HepG2 (cell line): ENCODE measurements at regions not wholly inside any gene's neighbourhood (a gene's known extent, or its start where the extent isn't known, plus 50 kb on each side); places are given as distances from the start of the nearest gene placed in this dataset.

ENCODE experiments used
- ATAC-seq: fragments of 200-7000 bp; cut with Tn5 transposase; 3 replicates; pipeline ENCODE4 v1.9.1; 2020; ENCODE audit warnings: mild to moderate bottlenecking, moderate library complexity
- BruUV-seq: library from RNA; stranded (reverse); fragments of 400-500 nt; replicated peaks from 2 replicates; lab custom pipeline; 2021; lab: Mats Ljungman, UMichigan
- CTCF ChIA-PET: fragments of 300-600 bp; formaldehyde crosslinking; extraction: SDS; loops from one replicate; lab custom pipeline; 2021; ENCODE audit warnings: low total read pairs, inconsistent platforms, low intra/inter-chr PET ratio; lab: Yijun Ruan, JAX
- POLR2A ChIA-PET: fragments of 350-600 bp; sonication (Branson Sonifier 250); formaldehyde crosslinking; loops from one replicate; lab custom pipeline; 2020; ENCODE audit warnings: antibody characterized with exemption, inconsistent platforms; lab: Yijun Ruan, JAX
- DNase-seq: peaks from one replicate; pipeline ENCODE4 v3.0.0-alpha.2; 2015; ENCODE audit warnings: low spot score
- FAIRE-seq: peaks from 3 replicates; lab custom pipeline; 2011; peaks lifted over from hg19 to GRCh38; lab: Jason Lieb, UNC
- H2AFZ ChIP-seq: one replicate; pipeline ENCODE4 v1.6.1; 2011; ENCODE audit warnings: low read length, inconsistent platforms
- H3K27ac ChIP-seq: fragments of 300-600 bp; 3 replicates; pipeline ENCODE4 v1.8.0; 2011; ENCODE audit warnings: mixed run types, mild to moderate bottlenecking, mixed read lengths, low read length, inconsistent platforms; ENCODE audit not compliant: insufficient read depth; ENCODE audit errors: extremely low read length
- H3K27me3 ChIP-seq, 2 experiments: fragments of 200-600 bp in 1 of 2; 2 replicates in 1 of 2; 3 replicates in 1 of 2; pipeline versions ENCODE4 v1.6.0 to v1.8.0; 2011; ENCODE audit warnings: low read length in 2 of 2, mild to moderate bottlenecking in 2 of 2, moderate library complexity in 2 of 2, inconsistent platforms in 1 of 2; ENCODE audit not compliant: insufficient read depth in 2 of 2, control insufficient read depth in 1 of 2
- H3K36me3 ChIP-seq, 2 experiments: fragments of 200-600 bp in 1 of 2; replicated peaks in 1 of 2; 2 replicates in 1 of 2; 3 replicates in 1 of 2; pipeline versions ENCODE4 v1.5.1 to v1.8.0; 2011; ENCODE audit warnings: low read length in 2 of 2, inconsistent platforms in 1 of 2; ENCODE audit not compliant: insufficient read depth in 2 of 2, control insufficient read depth in 1 of 2
- H3K4me1 ChIP-seq: 2 replicates; pipeline ENCODE4 v1.5.1; 2012; ENCODE audit warnings: low read length, inconsistent platforms; ENCODE audit not compliant: insufficient read depth
- H3K4me2 ChIP-seq: 2 replicates; pipeline ENCODE4 v1.6.0; 2011; ENCODE audit warnings: low read depth, low read length, inconsistent platforms
- H3K4me3 ChIP-seq, 3 experiments: fragments of 200-600 bp in 1 of 3; sonication (generic), shearing (Covaris generic) in 1 of 3; replicated peaks in 1 of 3; 2 replicates each; pipeline ENCODE4 v1.5.1; 2011 to 2016; ENCODE audit warnings: low read length in 3 of 3, inconsistent platforms in 2 of 3, low read depth in 2 of 3, mild to moderate bottlenecking in 2 of 3, control low read depth in 1 of 3, mixed read lengths in 1 of 3; ENCODE audit not compliant: insufficient read depth in 1 of 3
- H3K79me2 ChIP-seq: one replicate; pipeline ENCODE4 v1.6.1; 2011; ENCODE audit warnings: low read length, inconsistent platforms; ENCODE audit not compliant: insufficient read depth
- H3K9ac ChIP-seq: 2 replicates; pipeline ENCODE4 v1.6.0; 2011; ENCODE audit warnings: mild to moderate bottlenecking, low read depth, low read length, inconsistent platforms; ENCODE audit not compliant: insufficient read depth
- H3K9me3 ChIP-seq: 2 replicates; pipeline ENCODE4 v1.5.1; 2012; ENCODE audit warnings: mild to moderate bottlenecking, low read length
- H4K20me1 ChIP-seq: 2 replicates; pipeline ENCODE4 v1.6.0; 2011; ENCODE audit warnings: inconsistent platforms, mild to moderate bottlenecking, low read length, moderate library complexity; ENCODE audit not compliant: insufficient read depth
- CEBPB ChIP-seq: IDR thresholded peaks from 2 replicates; pipeline ENCODE4 v1.6.1; 2011; ENCODE audit warnings: low read depth, low read length, improper control_type of control experiment, borderline replicate concordance
- CEBPG ChIP-seq: IDR thresholded peaks from 2 replicates; pipeline ENCODE4 v1.6.1; 2016
- EP300 ChIP-seq, 3 experiments: sonication (generic) in 1 of 3; formaldehyde crosslinking in 1 of 3; IDR thresholded peaks; 2 replicates each; pipeline versions ENCODE4 v1.5.1 to v1.6.1; 2011 to 2020; ENCODE audit warnings: low read depth in 2 of 3, low read length in 2 of 3, borderline replicate concordance in 1 of 3, improper control_type of control experiment in 1 of 3, mild to moderate bottlenecking in 1 of 3, missing genetic modification reagents in 1 of 3, moderate library complexity in 1 of 3
- PAF1 ChIP-seq: IDR thresholded peaks from 2 replicates; pipeline ENCODE4 v1.6.1; 2016; ENCODE audit warnings: missing genetic modification reagents, missing compliant biosample characterization
- POLR2A ChIP-seq, 2 experiments: IDR thresholded peaks; 2 replicates each; pipeline ENCODE4 v1.6.1; 2011; ENCODE audit warnings: low read depth in 2 of 2, low read length in 2 of 2, mild to moderate bottlenecking in 1 of 2, moderate library complexity in 1 of 2; ENCODE audit not compliant: insufficient read depth in 1 of 2
- POLR2AphosphoS5 ChIP-seq: IDR thresholded peaks from 2 replicates; pipeline ENCODE4 v1.6.1; 2012; ENCODE audit warnings: low read depth, low read length
- REPIN1 ChIP-seq: sonication (generic); formaldehyde crosslinking; IDR thresholded peaks from 2 replicates; pipeline ENCODE4 v1.8.0; 2022; ENCODE audit warnings: missing genetic modification reagents, low read depth, mild to moderate bottlenecking, borderline replicate concordance
- RFXAP ChIP-seq: sonication (generic); formaldehyde crosslinking; IDR thresholded peaks from 2 replicates; pipeline ENCODE4 v1.4.0; 2020; ENCODE audit warnings: missing genetic modification reagents, borderline replicate concordance
- XRCC5 ChIP-seq: fragments of 200-400 bp; formaldehyde crosslinking; optimal IDR thresholded peaks from 2 replicates; pipeline ENCODE3; 2017; ENCODE audit warnings: mild to moderate bottlenecking, low read length
- ZNF160 ChIP-seq: sonication (generic); formaldehyde crosslinking; IDR thresholded peaks from 2 replicates; pipeline ENCODE4 v1.8.0; 2022; ENCODE audit warnings: mild to moderate bottlenecking, inconsistent platforms, missing genetic modification reagents
- ZNF263 ChIP-seq: sonication (generic); formaldehyde crosslinking; IDR thresholded peaks from 2 replicates; pipeline ENCODE4 v1.4.0; 2020; ENCODE audit warnings: missing genetic modification reagents
- ZNF501 ChIP-seq: sonication (generic); formaldehyde crosslinking; IDR thresholded peaks from 2 replicates; pipeline ENCODE4 v1.5.1; 2020; ENCODE audit warnings: mild to moderate bottlenecking, moderate library complexity, missing genetic modification reagents
- ZNF562 ChIP-seq: sonication (generic); formaldehyde crosslinking; IDR thresholded peaks from 2 replicates; pipeline ENCODE4 v1.8.0; 2022; ENCODE audit warnings: missing genetic modification reagents, borderline replicate concordance
- ZNF713 ChIP-seq: sonication (generic); formaldehyde crosslinking; IDR thresholded peaks from 2 replicates; pipeline ENCODE4 v1.4.0; 2020; ENCODE audit warnings: mild to moderate bottlenecking, missing genetic modification reagents
- ZNF747 ChIP-seq: sonication (generic); formaldehyde crosslinking; IDR thresholded peaks from 2 replicates; pipeline ENCODE4 v1.8.1; 2023; ENCODE audit warnings: missing genetic modification reagents, mild to moderate bottlenecking, borderline replicate concordance
- WGBS: methylation state at CpG from one replicate; pipeline ENCODE4 v1.1.6; 2017; ENCODE audit warnings: low lambda C conversion rate; 5-methylcytosine and 5-hydroxymethylcytosine counted together
- in situ Hi-C: cut with HindIII; loops from 2 replicates; pipeline ENCODE4 v1.10.0; 2017; ENCODE audit warnings: low pct_unique_long_range_greater_than_20kb; ENCODE audit not compliant: extremely low pct_ligation_motif_present
- intact Hi-C: fragments of 100-400 bp; cut with micrococcal nuclease; formaldehyde crosslinking; loops from one replicate; pipeline ENCODE4 v1.10.0; 2022; ENCODE audit not compliant: unreplicated experiment

DNA sequence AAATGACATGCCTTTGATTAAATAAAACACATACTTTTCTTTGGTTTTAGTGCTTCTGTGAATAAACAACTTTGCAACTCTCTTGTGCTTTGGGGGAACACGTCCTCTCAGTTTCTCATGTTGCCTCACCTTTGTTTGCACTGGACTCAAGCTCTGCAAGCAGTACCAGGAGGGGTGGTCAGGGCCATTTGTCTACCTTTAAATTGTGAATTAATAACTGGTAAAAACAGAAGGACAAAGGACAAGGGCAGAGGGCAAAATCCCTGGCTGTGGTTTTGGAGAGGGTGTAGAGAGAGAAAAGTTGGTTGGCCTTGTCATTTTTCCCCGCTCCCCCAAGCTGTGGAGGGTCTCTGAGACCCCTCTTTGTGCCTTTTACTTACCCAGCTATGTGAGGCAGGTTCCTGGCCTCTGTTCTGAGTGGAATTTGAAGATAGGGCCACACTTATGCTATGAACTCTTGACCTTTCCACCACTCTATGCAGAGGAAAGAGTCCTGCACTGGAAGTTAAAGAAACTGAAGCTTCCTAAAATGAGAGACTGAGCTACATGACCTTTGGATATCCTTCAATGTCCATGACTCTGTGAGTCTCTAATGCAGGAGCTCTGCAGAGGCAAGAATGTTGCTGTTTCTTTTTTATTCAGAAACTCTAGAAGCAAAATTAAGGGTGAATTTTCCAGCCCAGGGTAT is 55.1 kb upstream of the MOCS2 start:
- Histone ChIP-seq H3K9me3 (no peaks in the 10 kb centered on the region), H3K4me1 (peaks cover 17% of the 10 kb centered on the region), H3K27ac (no peak overlapping the region), H3K4me3 (no peak overlapping the region), H2AFZ (no peak overlapping the region), H3K79me2 (no peaks in the 10 kb centered on the region), H4K20me1 (no peaks in the 10 kb centered on the region), H3K9ac (no peak overlapping the region), H3K27me3 (no peaks in the 10 kb centered on the region), H3K4me2 (peak overlapping the region; percentile 37; the same call in 1 of the 2 replicates), H3K36me3 (no peaks in the 10 kb centered on the region)
- CTCF ChIA-PET, result no interaction called here
- intact Hi-C loops (no loop called here), in situ Hi-C loops (no loop called here)
- POLR2A ChIA-PET, result no interaction called here
- peak; percentile 79 for ATAC-seq
- TF ChIP-seq CEBPB, result 0 out of 2 replicates have a peak, but pooled peaks have one; percentile 4
- no peak for TF ChIP-seq ZNF713 (CRISPR knock-in tag)
- TF ChIP-seq CEBPG (CRISPR knock-in tag), result 0 out of 2 replicates have a peak, but pooled peaks have one; percentile 27
- BruUV-seq, result no TSS peak
- peak; percentile 23 for DNase-seq
- FAIRE-seq, result no peak
- 10% methylated on average over 2 of the region's 2 CpGs for WGBS

DNA sequence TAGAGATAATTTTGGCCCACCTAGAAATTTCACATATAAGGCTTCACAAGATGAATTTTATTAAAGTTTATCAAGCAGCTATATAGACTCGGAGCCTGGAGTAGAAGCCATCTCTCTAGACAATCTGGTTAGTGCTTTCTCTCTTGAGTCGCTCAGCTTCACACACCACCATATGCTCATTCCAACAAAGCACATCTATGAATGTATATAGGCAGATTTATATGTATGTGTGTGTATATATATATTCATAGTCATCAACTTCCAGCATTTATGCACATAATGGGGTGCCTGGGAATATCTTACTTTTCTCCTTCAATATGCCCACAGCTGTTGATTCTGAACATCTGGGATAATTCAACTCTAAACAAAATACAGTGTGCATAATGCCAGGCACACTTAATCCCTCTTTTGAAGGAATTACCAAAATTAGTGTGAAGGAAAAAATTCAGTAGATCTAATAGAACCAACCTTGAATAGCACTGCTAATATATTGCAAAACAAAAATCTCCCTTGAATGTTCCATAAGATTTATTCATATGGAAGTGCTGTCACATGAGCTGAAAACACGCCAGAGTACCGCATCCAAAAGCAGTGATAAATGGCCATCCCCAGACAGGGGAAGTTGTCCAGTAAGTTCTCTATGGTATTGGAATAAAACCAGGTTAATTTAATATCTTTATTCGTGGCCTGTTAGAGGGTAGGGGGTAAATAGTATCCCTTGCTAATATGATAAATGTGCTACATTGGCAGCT is 56.0 kb upstream of the MOCS2 start:
- WGBS, result 25% methylated on average over 5 of the region's 5 CpGs
- H3K36me3 ChIP-seq, result no peaks in the 10 kb centered on the region
- no peak overlapping the region for H3K9ac ChIP-seq
- FAIRE-seq (no peak), DNase-seq (no peak), ATAC-seq (no peak)
- no peaks in the 10 kb centered on the region for H3K79me2 ChIP-seq
- no peaks in the 10 kb centered on the region for H4K20me1 ChIP-seq
- no peak for TF ChIP-seq RFXAP (CRISPR knock-in tag)
- no peak for TF ChIP-seq POLR2AphosphoS5
- TF ChIP-seq ZNF160 (CRISPR knock-in tag), result no peak
- no peak for TF ChIP-seq POLR2A (IDR thresholded peaks at IDR 0.05; ENCODE audit: insufficient read depth in 1 of 2, low read depth in 2 of 2, low read length in 2 of 2)
- TF ChIP-seq PAF1, result no peak
- TF ChIP-seq ZNF562 (CRISPR knock-in tag), result no peak
- no peak for TF ChIP-seq REPIN1 (CRISPR knock-in tag)
- no peak for TF ChIP-seq XRCC5
- TF ChIP-seq ZNF747 (CRISPR knock-in tag), result no peak
- TF ChIP-seq EP300 (IDR thresholded peaks at IDR 0.05; ENCODE audit: low read depth in 2 of 2, low read length in 2 of 2), result no peak
- no peak for TF ChIP-seq EP300 (CRISPR knock-in tag; IDR thresholded peaks at IDR 0.05; ENCODE audit: borderline replicate concordance)
- TF ChIP-seq ZNF263 (CRISPR knock-in tag), result no peak
- no peak for TF ChIP-seq ZNF501 (CRISPR knock-in tag)
- ChIA-PET CTCF (no interaction called here), POLR2A (no interaction called here)
- no peaks in the 10 kb centered on the region for H3K9me3 ChIP-seq
- in situ Hi-C loops, result no loop called here
- intact Hi-C loops, result no loop called here
- BruUV-seq, result no TSS peak
- H2AFZ ChIP-seq, result no peak overlapping the region
- H3K27ac ChIP-seq, result no peak overlapping the region
- no peak overlapping the region for H3K4me2 ChIP-seq
- peaks cover 17% of the 10 kb centered on the region for H3K4me1 ChIP-seq
- H3K4me3 ChIP-seq, result no peak overlapping the region
- H3K27me3 ChIP-seq, result no peaks in the 10 kb centered on the region
